GM23338 (cell line): ENCODE measurements at regions not wholly inside any gene's neighbourhood (a gene's known extent, or its start where the extent isn't known, plus 50 kb on each side); places are given as distances from the start of the nearest gene placed in this dataset.

Source experiments
- ATAC-seq: fragments of 200-7000 bp; cut with Tn5 transposase; 3 replicates; pipeline ENCODE4 v1.9.1; 2020
- DNase-seq: peaks from one replicate; pipeline ENCODE4 v3.0.0-alpha.2; 2015; ENCODE audit warnings: low spot score
- H2AFZ ChIP-seq: fragments of 200-600 bp; sonication (generic); 2 replicates; pipeline ENCODE4 v1.8.0; 2016; ENCODE audit warnings: antibody characterized with exemption, mild to moderate bottlenecking, moderate library complexity
- H3F3A ChIP-seq: fragments of 200-600 bp; sonication (generic); replicated peaks from 2 replicates; pipeline ENCODE4 v1.8.0; 2017; ENCODE audit warnings: antibody characterized with exemption, mixed run types, low read depth
- H3K27ac ChIP-seq: fragments of 200-600 bp; sonication (generic); 2 replicates; pipeline ENCODE4 v1.6.1; 2016; ENCODE audit warnings: low read depth
- H3K27me3 ChIP-seq: fragments of 200-600 bp; sonication (generic); 2 replicates; pipeline ENCODE4 v1.8.0; 2016; ENCODE audit warnings: mild to moderate bottlenecking, mixed run types, moderate library complexity; ENCODE audit not compliant: insufficient read depth
- H3K36me3 ChIP-seq: fragments of 200-600 bp; sonication (generic); 2 replicates; pipeline ENCODE4 v1.8.0; 2016; ENCODE audit warnings: mild to moderate bottlenecking; ENCODE audit not compliant: insufficient read depth
- H3K4me1 ChIP-seq: fragments of 200-600 bp; sonication (generic); 2 replicates; pipeline ENCODE4 v1.8.0; 2016; ENCODE audit warnings: mild to moderate bottlenecking, moderate library complexity; ENCODE audit not compliant: insufficient read depth
- H3K4me2 ChIP-seq: fragments of 200-600 bp; sonication (generic); 2 replicates; pipeline ENCODE4 v1.7.1; 2017; ENCODE audit warnings: mixed run types
- H3K4me3 ChIP-seq: fragments of 200-600 bp; sonication (generic); 2 replicates; pipeline ENCODE4 v1.6.1; 2016; ENCODE audit warnings: mixed run types
- H3K79me2 ChIP-seq: fragments of 200-600 bp; sonication (generic); replicated peaks from 2 replicates; pipeline ENCODE4 v1.8.0; 2017; ENCODE audit warnings: mild to moderate bottlenecking; ENCODE audit not compliant: insufficient read depth
- H3K9me2 ChIP-seq: fragments of 200-600 bp; sonication (generic); 2 replicates; pipeline ENCODE4 v1.8.0; 2017; ENCODE audit not compliant: insufficient read depth
- H4K20me1 ChIP-seq: fragments of 200-600 bp; sonication (generic); replicated peaks from 2 replicates; pipeline ENCODE4 v1.8.0; 2017; ENCODE audit warnings: mild to moderate bottlenecking; ENCODE audit not compliant: insufficient read depth
- H3K27ac Mint-ChIP-seq: 2 replicates; pipeline ENCODE4 v1.8.0; 2020; ENCODE audit warnings: inconsistent platforms, mild to moderate bottlenecking, moderate library complexity, mixed read lengths
- H3K27me3 Mint-ChIP-seq: 3 replicates; pipeline ENCODE4 v1.8.0; 2022; ENCODE audit warnings: low read depth, mild to moderate bottlenecking, moderate library complexity, mixed read lengths, inconsistent platforms; ENCODE audit not compliant: insufficient read depth, poor library complexity
- H3K36me3 Mint-ChIP-seq: 3 replicates; pipeline ENCODE4 v1.8.0; 2021; ENCODE audit warnings: low read depth, mild to moderate bottlenecking, inconsistent platforms, moderate library complexity, mixed read lengths
- H3K4me1 Mint-ChIP-seq: 3 replicates; pipeline ENCODE4 v1.8.0; 2020; ENCODE audit warnings: mild to moderate bottlenecking, inconsistent platforms, mixed read lengths
- H3K4me3 Mint-ChIP-seq: 3 replicates; pipeline ENCODE4 v1.8.0; 2021; ENCODE audit warnings: moderate library complexity, mild to moderate bottlenecking, inconsistent platforms, mixed read lengths
- H3K9me3 Mint-ChIP-seq: 3 replicates; pipeline ENCODE4 v1.8.0; 2020; ENCODE audit warnings: moderate library complexity, mild to moderate bottlenecking, inconsistent platforms, mixed read lengths
- CREB1 ChIP-seq: fragments of 250-450 bp; sonication (Bioruptor Pico); IDR thresholded peaks from 2 replicates; pipeline ENCODE4 v1.5.0; 2020; ENCODE audit warnings: low read depth, mild to moderate bottlenecking, moderate library complexity
- CTCF ChIP-seq, 2 experiments: fragments of 200-600 bp in 1 of 2; sonication (generic) in 1 of 2; conservative IDR thresholded peaks; 2 replicates each; pipeline versions ENCODE4 v1.5.1 to v1.6.1; 2016 to 2017; ENCODE audit warnings: antibody characterized with exemption in 2 of 2, low read depth in 2 of 2, mild to moderate bottlenecking in 2 of 2, moderate library complexity in 1 of 2
- EZH2 ChIP-seq: fragments of 200-600 bp; sonication (generic); IDR thresholded peaks from one replicate; pipeline ENCODE4 v1.8.0; 2017; ENCODE audit warnings: antibody characterized with exemption, mild to moderate bottlenecking, low read depth; ENCODE audit not compliant: unreplicated experiment
- EZH2phosphoT487 ChIP-seq: fragments of 200-600 bp; sonication (generic); IDR thresholded peaks from one replicate; pipeline ENCODE4 v1.8.1; 2018; ENCODE audit warnings: antibody characterized with exemption; ENCODE audit not compliant: unreplicated experiment
- JUNB ChIP-seq: IDR thresholded peaks from one replicate; pipeline ENCODE4 v1.6.1; 2016; ENCODE audit warnings: antibody characterized with exemption; ENCODE audit not compliant: unreplicated experiment
- NANOG ChIP-seq: IDR thresholded peaks from 2 replicates; pipeline ENCODE4 v1.6.1; 2016; ENCODE audit warnings: antibody characterized with exemption, borderline replicate concordance
- POLR2AphosphoS5 ChIP-seq: IDR thresholded peaks from 2 replicates; pipeline ENCODE4 v1.6.1; 2016; ENCODE audit warnings: antibody characterized with exemption, low read depth
- STAT1 ChIP-seq: IDR thresholded peaks from one replicate; pipeline ENCODE4 v1.6.1; 2016; ENCODE audit warnings: antibody characterized with exemption; ENCODE audit not compliant: unreplicated experiment
- ZNF114 ChIP-seq: fragments of 250-450 bp; sonication (Bioruptor Pico); IDR thresholded peaks from 2 replicates; pipeline ENCODE4 v1.5.0; 2020; ENCODE audit warnings: mild to moderate bottlenecking, moderate library complexity
- ZNF331 ChIP-seq: fragments of 250-450 bp; sonication (Bioruptor Pico); IDR thresholded peaks from 2 replicates; pipeline ENCODE4 v1.5.0; 2020; ENCODE audit warnings: low read depth, mild to moderate bottlenecking, moderate library complexity
- TF ChIP-seq, protein P1 (sequence below): fragments of 250-450 bp; sonication (Bioruptor Pico); IDR thresholded peaks from 2 replicates; pipeline ENCODE4 v1.5.0; 2020; ENCODE audit warnings: mild to moderate bottlenecking, moderate library complexity
- TF ChIP-seq, protein P2 (sequence below): IDR thresholded peaks from 2 replicates; pipeline ENCODE4 v1.6.1; 2016; ENCODE audit warnings: antibody characterized with exemption
- TF ChIP-seq, protein P3 (sequence below): IDR thresholded peaks from one replicate; pipeline ENCODE4 v1.6.1; 2018; ENCODE audit warnings: antibody characterized with exemption; ENCODE audit not compliant: unreplicated experiment

GRCh38 chr1:88321706-88322105, 362.4 kb upstream of the PKN2 start:
- Histone ChIP-seq H3K79me2 (no peaks in the 10 kb centered on the region), H3K9me2 (no peaks in the 10 kb centered on the region; the same call in 1 of the 2 replicates), H3K27ac (no peak overlapping the region), H3K4me1 (no peaks in the 10 kb centered on the region), H4K20me1 (no peaks in the 10 kb centered on the region), H3K27me3 (no peaks in the 10 kb centered on the region), H3F3A (no peaks in the 10 kb centered on the region), H3K4me2 (no peak overlapping the region), H2AFZ (no peak overlapping the region), H3K36me3 (no peaks in the 10 kb centered on the region), H3K4me3 (no peak overlapping the region)
- no peak for DNase-seq
- no peaks in the 10 kb centered on the region for H3K4me1 Mint-ChIP-seq
- no peak for ATAC-seq
- H3K36me3 Mint-ChIP-seq, result no peaks in the 10 kb centered on the region
- H3K9me3 Mint-ChIP-seq, result no peaks in the 10 kb centered on the region
- H3K27ac Mint-ChIP-seq, result no peak overlapping the region
- no peak overlapping the region for H3K4me3 Mint-ChIP-seq
- peaks cover 2% of the 10 kb centered on the region for H3K27me3 Mint-ChIP-seq
- no peak for TF ChIP-seq EZH2
- TF ChIP-seq, protein P1, sequence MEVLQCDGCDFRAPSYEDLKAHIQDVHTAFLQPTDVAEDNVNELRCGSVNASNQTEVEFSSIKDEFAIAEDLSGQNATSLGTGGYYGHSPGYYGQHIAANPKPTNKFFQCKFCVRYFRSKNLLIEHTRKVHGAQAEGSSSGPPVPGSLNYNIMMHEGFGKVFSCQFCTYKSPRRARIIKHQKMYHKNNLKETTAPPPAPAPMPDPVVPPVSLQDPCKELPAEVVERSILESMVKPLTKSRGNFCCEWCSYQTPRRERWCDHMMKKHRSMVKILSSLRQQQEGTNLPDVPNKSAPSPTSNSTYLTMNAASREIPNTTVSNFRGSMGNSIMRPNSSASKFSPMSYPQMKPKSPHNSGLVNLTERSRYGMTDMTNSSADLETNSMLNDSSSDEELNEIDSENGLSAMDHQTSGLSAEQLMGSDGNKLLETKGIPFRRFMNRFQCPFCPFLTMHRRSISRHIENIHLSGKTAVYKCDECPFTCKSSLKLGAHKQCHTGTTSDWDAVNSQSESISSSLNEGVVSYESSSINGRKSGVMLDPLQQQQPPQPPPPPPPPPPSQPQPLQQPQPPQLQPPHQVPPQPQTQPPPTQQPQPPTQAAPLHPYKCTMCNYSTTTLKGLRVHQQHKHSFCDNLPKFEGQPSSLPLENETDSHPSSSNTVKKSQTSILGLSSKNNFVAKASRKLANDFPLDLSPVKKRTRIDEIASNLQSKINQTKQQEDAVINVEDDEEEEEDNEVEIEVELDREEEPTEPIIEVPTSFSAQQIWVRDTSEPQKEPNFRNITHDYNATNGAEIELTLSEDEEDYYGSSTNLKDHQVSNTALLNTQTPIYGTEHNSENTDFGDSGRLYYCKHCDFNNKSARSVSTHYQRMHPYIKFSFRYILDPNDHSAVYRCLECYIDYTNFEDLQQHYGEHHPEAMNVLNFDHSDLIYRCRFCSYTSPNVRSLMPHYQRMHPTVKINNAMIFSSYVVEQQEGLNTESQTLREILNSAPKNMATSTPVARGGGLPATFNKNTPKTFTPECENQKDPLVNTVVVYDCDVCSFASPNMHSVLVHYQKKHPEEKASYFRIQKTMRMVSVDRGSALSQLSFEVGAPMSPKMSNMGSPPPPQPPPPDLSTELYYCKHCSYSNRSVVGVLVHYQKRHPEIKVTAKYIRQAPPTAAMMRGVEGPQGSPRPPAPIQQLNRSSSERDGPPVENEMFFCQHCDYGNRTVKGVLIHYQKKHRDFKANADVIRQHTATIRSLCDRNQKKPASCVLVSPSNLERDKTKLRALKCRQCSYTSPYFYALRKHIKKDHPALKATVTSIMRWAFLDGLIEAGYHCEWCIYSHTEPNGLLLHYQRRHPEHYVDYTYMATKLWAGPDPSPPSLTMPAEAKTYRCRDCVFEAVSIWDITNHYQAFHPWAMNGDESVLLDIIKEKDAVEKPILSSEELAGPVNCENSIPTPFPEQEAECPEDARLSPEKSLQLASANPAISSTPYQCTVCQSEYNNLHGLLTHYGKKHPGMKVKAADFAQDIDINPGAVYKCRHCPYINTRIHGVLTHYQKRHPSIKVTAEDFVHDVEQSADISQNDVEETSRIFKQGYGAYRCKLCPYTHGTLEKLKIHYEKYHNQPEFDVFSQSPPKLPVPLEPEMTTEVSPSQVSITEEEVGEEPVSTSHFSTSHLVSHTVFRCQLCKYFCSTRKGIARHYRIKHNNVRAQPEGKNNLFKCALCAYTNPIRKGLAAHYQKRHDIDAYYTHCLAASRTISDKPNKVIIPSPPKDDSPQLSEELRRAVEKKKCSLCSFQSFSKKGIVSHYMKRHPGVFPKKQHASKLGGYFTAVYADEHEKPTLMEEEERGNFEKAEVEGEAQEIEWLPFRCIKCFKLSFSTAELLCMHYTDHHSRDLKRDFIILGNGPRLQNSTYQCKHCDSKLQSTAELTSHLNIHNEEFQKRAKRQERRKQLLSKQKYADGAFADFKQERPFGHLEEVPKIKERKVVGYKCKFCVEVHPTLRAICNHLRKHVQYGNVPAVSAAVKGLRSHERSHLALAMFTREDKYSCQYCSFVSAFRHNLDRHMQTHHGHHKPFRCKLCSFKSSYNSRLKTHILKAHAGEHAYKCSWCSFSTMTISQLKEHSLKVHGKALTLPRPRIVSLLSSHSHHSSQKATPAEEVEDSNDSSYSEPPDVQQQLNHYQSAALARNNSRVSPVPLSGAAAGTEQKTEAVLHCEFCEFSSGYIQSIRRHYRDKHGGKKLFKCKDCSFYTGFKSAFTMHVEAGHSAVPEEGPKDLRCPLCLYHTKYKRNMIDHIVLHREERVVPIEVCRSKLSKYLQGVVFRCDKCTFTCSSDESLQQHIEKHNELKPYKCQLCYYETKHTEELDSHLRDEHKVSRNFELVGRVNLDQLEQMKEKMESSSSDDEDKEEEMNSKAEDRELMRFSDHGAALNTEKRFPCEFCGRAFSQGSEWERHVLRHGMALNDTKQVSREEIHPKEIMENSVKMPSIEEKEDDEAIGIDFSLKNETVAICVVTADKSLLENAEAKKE (CRISPR knock-in tag), result no peak
- TF ChIP-seq, protein P2, sequence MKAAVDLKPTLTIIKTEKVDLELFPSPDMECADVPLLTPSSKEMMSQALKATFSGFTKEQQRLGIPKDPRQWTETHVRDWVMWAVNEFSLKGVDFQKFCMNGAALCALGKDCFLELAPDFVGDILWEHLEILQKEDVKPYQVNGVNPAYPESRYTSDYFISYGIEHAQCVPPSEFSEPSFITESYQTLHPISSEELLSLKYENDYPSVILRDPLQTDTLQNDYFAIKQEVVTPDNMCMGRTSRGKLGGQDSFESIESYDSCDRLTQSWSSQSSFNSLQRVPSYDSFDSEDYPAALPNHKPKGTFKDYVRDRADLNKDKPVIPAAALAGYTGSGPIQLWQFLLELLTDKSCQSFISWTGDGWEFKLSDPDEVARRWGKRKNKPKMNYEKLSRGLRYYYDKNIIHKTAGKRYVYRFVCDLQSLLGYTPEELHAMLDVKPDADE, result no peak
- TF ChIP-seq CTCF (conservative IDR thresholded peaks at IDR 0.05; ENCODE audit: low read depth in 2 of 2), result no peak
- TF ChIP-seq STAT1, result no peak
- TF ChIP-seq ZNF331 (CRISPR knock-in tag), result no peak
- TF ChIP-seq ZNF114 (CRISPR knock-in tag), result no peak
- no peak for TF ChIP-seq EZH2phosphoT487
- no peak for TF ChIP-seq POLR2AphosphoS5
- TF ChIP-seq CREB1 (CRISPR knock-in tag), result no peak
- TF ChIP-seq, protein P3, sequence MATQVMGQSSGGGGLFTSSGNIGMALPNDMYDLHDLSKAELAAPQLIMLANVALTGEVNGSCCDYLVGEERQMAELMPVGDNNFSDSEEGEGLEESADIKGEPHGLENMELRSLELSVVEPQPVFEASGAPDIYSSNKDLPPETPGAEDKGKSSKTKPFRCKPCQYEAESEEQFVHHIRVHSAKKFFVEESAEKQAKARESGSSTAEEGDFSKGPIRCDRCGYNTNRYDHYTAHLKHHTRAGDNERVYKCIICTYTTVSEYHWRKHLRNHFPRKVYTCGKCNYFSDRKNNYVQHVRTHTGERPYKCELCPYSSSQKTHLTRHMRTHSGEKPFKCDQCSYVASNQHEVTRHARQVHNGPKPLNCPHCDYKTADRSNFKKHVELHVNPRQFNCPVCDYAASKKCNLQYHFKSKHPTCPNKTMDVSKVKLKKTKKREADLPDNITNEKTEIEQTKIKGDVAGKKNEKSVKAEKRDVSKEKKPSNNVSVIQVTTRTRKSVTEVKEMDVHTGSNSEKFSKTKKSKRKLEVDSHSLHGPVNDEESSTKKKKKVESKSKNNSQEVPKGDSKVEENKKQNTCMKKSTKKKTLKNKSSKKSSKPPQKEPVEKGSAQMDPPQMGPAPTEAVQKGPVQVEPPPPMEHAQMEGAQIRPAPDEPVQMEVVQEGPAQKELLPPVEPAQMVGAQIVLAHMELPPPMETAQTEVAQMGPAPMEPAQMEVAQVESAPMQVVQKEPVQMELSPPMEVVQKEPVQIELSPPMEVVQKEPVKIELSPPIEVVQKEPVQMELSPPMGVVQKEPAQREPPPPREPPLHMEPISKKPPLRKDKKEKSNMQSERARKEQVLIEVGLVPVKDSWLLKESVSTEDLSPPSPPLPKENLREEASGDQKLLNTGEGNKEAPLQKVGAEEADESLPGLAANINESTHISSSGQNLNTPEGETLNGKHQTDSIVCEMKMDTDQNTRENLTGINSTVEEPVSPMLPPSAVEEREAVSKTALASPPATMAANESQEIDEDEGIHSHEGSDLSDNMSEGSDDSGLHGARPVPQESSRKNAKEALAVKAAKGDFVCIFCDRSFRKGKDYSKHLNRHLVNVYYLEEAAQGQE, result no peak
- no peak for TF ChIP-seq JUNB
- TF ChIP-seq NANOG, result no peak
